HS-5 (cell line): ENCODE measurements at regions not wholly inside any gene's neighbourhood (a gene's known extent, or its start where the extent isn't known, plus 50 kb on each side); places are given as distances from the start of the nearest gene placed in this dataset.

Experiments
- DNase-seq: peaks from one replicate; pipeline ENCODE4 v3.0.0-alpha.2; 2012; ENCODE audit warnings: low read depth

GRCh38 chr7:46539892-46540483 lies 618.9 kb upstream of the IGFBP3 start:
- DNase-seq, result no peak

GRCh38 chr7:46537191-46537905 lies 616.3 kb upstream of the IGFBP3 start:
- DNase-seq, result no peak

- DNase-seq, result no peak
Measured at GRCh38 chr7:46534664-46535588, 613.9 kb upstream of the IGFBP3 start.

GRCh38 chr7:46533946-46534345 lies 612.9 kb upstream of the IGFBP3 start:
- no peak for DNase-seq

- DNase-seq, result no peak
Measured at GRCh38 chr7:46532571-46532970, 611.5 kb upstream of the IGFBP3 start.

- no peak for DNase-seq
Measured at GRCh38 chr7:46530081-46530750, 609.1 kb upstream of the IGFBP3 start.

GRCh38 chr7:46527360-46527759 lies 606.3 kb upstream of the IGFBP3 start:
- no peak for DNase-seq

GRCh38 chr7:46525876-46526275 lies 604.8 kb upstream of the IGFBP3 start:
- DNase-seq, result no peak

- no peak for DNase-seq
Measured at GRCh38 chr7:46524350-46524749, 603.3 kb upstream of the IGFBP3 start.

- no peak for DNase-seq
Measured at GRCh38 chr7:46522354-46522906, 601.4 kb upstream of the IGFBP3 start.

- no peak for DNase-seq
Measured at GRCh38 chr7:46518713-46519112, 597.6 kb upstream of the IGFBP3 start.

- no peak for DNase-seq
Measured at GRCh38 chr7:46515844-46516590, 594.9 kb upstream of the IGFBP3 start.

- no peak for DNase-seq
Measured at GRCh38 chr7:46513447-46513848, 592.4 kb upstream of the IGFBP3 start.

GRCh38 chr7:46512891-46513413 lies 591.9 kb upstream of the IGFBP3 start:
- DNase-seq, result no peak

GRCh38 chr7:46511442-46512215 lies 590.6 kb upstream of the IGFBP3 start:
- DNase-seq, result no peak

- no peak for DNase-seq
Measured at GRCh38 chr7:46508583-46508982, 587.5 kb upstream of the IGFBP3 start.

- no peak for DNase-seq
Measured at GRCh38 chr7:46507560-46507959, 586.5 kb upstream of the IGFBP3 start.

- no peak for DNase-seq
Measured at GRCh38 chr7:46494441-46494840, 573.4 kb upstream of the IGFBP3 start.

- no peak for DNase-seq
Measured at GRCh38 chr7:46494028-46494427, 573.0 kb upstream of the IGFBP3 start.

GRCh38 chr7:46493196-46493595 lies 572.1 kb upstream of the IGFBP3 start:
- DNase-seq, result no peak
